ENCODE measurements at regions not wholly inside any gene's neighbourhood (a gene's known extent, or its start where the extent isn't known, plus 50 kb on each side); places are given as distances from the start of the nearest gene placed in this dataset.
A peak's percentile ranks its signal among the peaks of the same experiment; 100 is the strongest.

DNA sequence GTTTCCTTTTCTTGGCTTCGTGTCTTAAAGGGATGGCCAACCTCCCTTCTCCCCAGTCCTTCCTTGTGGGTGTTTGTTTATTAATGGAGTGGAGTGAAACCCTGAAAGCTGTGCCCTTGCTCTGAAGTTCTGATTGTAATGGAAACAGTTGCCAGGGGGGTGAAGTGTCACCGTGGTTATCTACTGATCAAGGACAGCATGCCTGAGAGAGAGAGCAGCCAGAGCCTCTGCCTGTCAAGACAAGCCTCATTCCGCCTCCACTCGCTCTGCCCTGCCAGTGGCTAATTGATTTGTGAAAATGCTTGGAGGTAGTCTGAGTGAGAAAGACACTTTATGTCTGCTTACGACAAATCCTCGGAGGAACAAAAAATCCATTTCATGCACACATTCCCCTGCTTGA, 143.7 kb upstream of the SLC30A5 start:
- Histone ChIP-seq H2AFZ (ENCODE audit: low read depth) (no peak overlapping the region), H3K27me3 (ENCODE audit: insufficient read depth) (no peaks in the 10 kb centered on the region)

More for the DNA sequence above, 143.7 kb upstream of the SLC30A5 start:
- Histone ChIP-seq H3K4me2 (no peak overlapping the region), H3K9me3 (no peaks in the 10 kb centered on the region), H3K79me2 (ENCODE audit: insufficient read depth) (no peaks in the 10 kb centered on the region), H3K4me1 (ENCODE audit: control insufficient read depth in 1 of 2, insufficient read depth in 2 of 2, low read depth in 1 of 2, low read length in 1 of 2) (peaks cover 0 to 14% of the 10 kb centered on the region in 2 experiments; a peak in 2 of 4 replicates), H4K20me1 (ENCODE audit: insufficient read depth) (no peaks in the 10 kb centered on the region), H3K36me3 (replicated peaks in 1 of 2; ENCODE audit: control insufficient read depth in 1 of 2, insufficient read depth in 2 of 2, low read length in 1 of 2) (no peaks in the 10 kb centered on the region), H3F3A (replicated peaks; ENCODE audit: insufficient read depth) (no peaks in the 10 kb centered on the region), H3K9me2 (no peaks in the 10 kb centered on the region), H3K4me3 (ENCODE audit: low read depth in 2 of 2, low read length in 1 of 2) (no peak overlapping the region), H3K27ac (ENCODE audit: low read depth in 2 of 2, low read length in 1 of 2) (peak overlapping the region in 1 of 2 experiments; percentile 72; a peak in 2 of 4 replicates), H3K9ac (no peak overlapping the region)
- 30% methylated on average over 6 of the region's 6 CpGs for WGBS (ENCODE audit: low lambda C conversion rate)
- DNase-seq: peak; percentile 69
- TF ChIP-seq EP300 (IDR thresholded peaks at IDR 0.05; ENCODE audit: borderline replicate concordance in 1 of 2, low read depth in 1 of 2, low read length in 1 of 2): peak in 1 of 2 experiments; percentile 69; a peak in 1 of 4 replicates
- peak; percentile 91 for TF ChIP-seq GATA2 (CRISPR knock-in tag; IDR thresholded peaks at IDR 0.05)
- TF ChIP-seq RCOR1 (IDR thresholded peaks at IDR 0.05; ENCODE audit: low read length): peak; percentile 29; the same call in 1 of the 2 replicates
- TF ChIP-seq MXI1 (IDR thresholded peaks at IDR 0.05; ENCODE audit: low read depth, low read length): peak; percentile 89
- TF ChIP-seq, protein P1, sequence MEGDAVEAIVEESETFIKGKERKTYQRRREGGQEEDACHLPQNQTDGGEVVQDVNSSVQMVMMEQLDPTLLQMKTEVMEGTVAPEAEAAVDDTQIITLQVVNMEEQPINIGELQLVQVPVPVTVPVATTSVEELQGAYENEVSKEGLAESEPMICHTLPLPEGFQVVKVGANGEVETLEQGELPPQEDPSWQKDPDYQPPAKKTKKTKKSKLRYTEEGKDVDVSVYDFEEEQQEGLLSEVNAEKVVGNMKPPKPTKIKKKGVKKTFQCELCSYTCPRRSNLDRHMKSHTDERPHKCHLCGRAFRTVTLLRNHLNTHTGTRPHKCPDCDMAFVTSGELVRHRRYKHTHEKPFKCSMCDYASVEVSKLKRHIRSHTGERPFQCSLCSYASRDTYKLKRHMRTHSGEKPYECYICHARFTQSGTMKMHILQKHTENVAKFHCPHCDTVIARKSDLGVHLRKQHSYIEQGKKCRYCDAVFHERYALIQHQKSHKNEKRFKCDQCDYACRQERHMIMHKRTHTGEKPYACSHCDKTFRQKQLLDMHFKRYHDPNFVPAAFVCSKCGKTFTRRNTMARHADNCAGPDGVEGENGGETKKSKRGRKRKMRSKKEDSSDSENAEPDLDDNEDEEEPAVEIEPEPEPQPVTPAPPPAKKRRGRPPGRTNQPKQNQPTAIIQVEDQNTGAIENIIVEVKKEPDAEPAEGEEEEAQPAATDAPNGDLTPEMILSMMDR (IDR thresholded peaks at IDR 0.05): no peak
- TF ChIP-seq, protein P2, sequence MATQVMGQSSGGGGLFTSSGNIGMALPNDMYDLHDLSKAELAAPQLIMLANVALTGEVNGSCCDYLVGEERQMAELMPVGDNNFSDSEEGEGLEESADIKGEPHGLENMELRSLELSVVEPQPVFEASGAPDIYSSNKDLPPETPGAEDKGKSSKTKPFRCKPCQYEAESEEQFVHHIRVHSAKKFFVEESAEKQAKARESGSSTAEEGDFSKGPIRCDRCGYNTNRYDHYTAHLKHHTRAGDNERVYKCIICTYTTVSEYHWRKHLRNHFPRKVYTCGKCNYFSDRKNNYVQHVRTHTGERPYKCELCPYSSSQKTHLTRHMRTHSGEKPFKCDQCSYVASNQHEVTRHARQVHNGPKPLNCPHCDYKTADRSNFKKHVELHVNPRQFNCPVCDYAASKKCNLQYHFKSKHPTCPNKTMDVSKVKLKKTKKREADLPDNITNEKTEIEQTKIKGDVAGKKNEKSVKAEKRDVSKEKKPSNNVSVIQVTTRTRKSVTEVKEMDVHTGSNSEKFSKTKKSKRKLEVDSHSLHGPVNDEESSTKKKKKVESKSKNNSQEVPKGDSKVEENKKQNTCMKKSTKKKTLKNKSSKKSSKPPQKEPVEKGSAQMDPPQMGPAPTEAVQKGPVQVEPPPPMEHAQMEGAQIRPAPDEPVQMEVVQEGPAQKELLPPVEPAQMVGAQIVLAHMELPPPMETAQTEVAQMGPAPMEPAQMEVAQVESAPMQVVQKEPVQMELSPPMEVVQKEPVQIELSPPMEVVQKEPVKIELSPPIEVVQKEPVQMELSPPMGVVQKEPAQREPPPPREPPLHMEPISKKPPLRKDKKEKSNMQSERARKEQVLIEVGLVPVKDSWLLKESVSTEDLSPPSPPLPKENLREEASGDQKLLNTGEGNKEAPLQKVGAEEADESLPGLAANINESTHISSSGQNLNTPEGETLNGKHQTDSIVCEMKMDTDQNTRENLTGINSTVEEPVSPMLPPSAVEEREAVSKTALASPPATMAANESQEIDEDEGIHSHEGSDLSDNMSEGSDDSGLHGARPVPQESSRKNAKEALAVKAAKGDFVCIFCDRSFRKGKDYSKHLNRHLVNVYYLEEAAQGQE (IDR thresholded peaks at IDR 0.05; ENCODE audit: low read depth, low read length): no peak
- TF ChIP-seq, protein P3, sequence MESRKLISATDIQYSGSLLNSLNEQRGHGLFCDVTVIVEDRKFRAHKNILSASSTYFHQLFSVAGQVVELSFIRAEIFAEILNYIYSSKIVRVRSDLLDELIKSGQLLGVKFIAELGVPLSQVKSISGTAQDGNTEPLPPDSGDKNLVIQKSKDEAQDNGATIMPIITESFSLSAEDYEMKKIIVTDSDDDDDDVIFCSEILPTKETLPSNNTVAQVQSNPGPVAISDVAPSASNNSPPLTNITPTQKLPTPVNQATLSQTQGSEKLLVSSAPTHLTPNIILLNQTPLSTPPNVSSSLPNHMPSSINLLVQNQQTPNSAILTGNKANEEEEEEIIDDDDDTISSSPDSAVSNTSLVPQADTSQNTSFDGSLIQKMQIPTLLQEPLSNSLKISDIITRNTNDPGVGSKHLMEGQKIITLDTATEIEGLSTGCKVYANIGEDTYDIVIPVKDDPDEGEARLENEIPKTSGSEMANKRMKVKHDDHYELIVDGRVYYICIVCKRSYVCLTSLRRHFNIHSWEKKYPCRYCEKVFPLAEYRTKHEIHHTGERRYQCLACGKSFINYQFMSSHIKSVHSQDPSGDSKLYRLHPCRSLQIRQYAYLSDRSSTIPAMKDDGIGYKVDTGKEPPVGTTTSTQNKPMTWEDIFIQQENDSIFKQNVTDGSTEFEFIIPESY (IDR thresholded peaks at IDR 0.05; ENCODE audit: borderline replicate concordance, low read depth): no peak
- CTCF ChIA-PET: interaction anchor here (1.0 to 2.9 kb wide), 6 partner anchors 9 to 664 kb away, joined by 3 to 11 read pairs (median 6); no protein-coding TSS in a partner anchor
- POLR2A ChIA-PET: no interaction called here
